ENCODE measurements at regions not wholly inside any gene's neighbourhood (a gene's known extent, or its start where the extent isn't known, plus 50 kb on each side); places are given as distances from the start of the nearest gene placed in this dataset.

GRCh38 chr3:13194285-13195209 is 121.3 kb upstream of the IQSEC1 start:
- no peak for TF ChIP-seq CTCF (IDR thresholded peaks at IDR 0.05; ENCODE audit: unreplicated experiment)
- peaks cover 14% of the 10 kb centered on the region for H3K27me3 Mint-ChIP-seq (ENCODE audit: unreplicated experiment)

GRCh38 chr3:13193320-13194284 is 120.4 kb upstream of the IQSEC1 start:
- H3K27me3 Mint-ChIP-seq (ENCODE audit: unreplicated experiment): peaks cover 17% of the 10 kb centered on the region
- peaks cover 74% of the 10 kb centered on the region for H3K4me1 Mint-ChIP-seq (ENCODE audit: unreplicated experiment)
- TF ChIP-seq CTCF (IDR thresholded peaks at IDR 0.05; ENCODE audit: unreplicated experiment): no peak
- no peak overlapping the region for H3K27ac Mint-ChIP-seq (ENCODE audit: unreplicated experiment)
- H3K36me3 Mint-ChIP-seq (ENCODE audit: low read depth, unreplicated experiment): peaks cover 13% of the 10 kb centered on the region
- H3K9me3 Mint-ChIP-seq (ENCODE audit: unreplicated experiment): no peaks in the 10 kb centered on the region
- no peak for DNase-seq (ENCODE audit: low spot score)
- no peak overlapping the region for H3K4me3 Mint-ChIP-seq (ENCODE audit: unreplicated experiment)

More at GRCh38 chr3:13194285-13195209, 121.3 kb upstream of the IQSEC1 start:
- H3K9me3 Mint-ChIP-seq (ENCODE audit: unreplicated experiment): no peaks in the 10 kb centered on the region
- no peak overlapping the region for H3K27ac Mint-ChIP-seq (ENCODE audit: unreplicated experiment)
- DNase-seq (ENCODE audit: low spot score): no peak
- H3K4me1 Mint-ChIP-seq (ENCODE audit: unreplicated experiment): peaks cover 66% of the 10 kb centered on the region
- peaks cover 10% of the 10 kb centered on the region for H3K36me3 Mint-ChIP-seq (ENCODE audit: low read depth, unreplicated experiment)
- H3K4me3 Mint-ChIP-seq (ENCODE audit: unreplicated experiment): no peak overlapping the region

GRCh38 chr3:13192471-13193213 is 119.4 kb upstream of the IQSEC1 start:
- peaks cover 16% of the 10 kb centered on the region for H3K27me3 Mint-ChIP-seq (ENCODE audit: unreplicated experiment)
- H3K4me3 Mint-ChIP-seq (ENCODE audit: unreplicated experiment): no peak overlapping the region
- no peak overlapping the region for H3K27ac Mint-ChIP-seq (ENCODE audit: unreplicated experiment)
- peaks cover 4% of the 10 kb centered on the region for H3K9me3 Mint-ChIP-seq (ENCODE audit: unreplicated experiment)
- H3K4me1 Mint-ChIP-seq (ENCODE audit: unreplicated experiment): peaks cover 80% of the 10 kb centered on the region
- H3K36me3 Mint-ChIP-seq (ENCODE audit: low read depth, unreplicated experiment): peaks cover 18% of the 10 kb centered on the region
- peak; percentile 51 for DNase-seq (ENCODE audit: low spot score)
- peak; percentile 56 for TF ChIP-seq CTCF (IDR thresholded peaks at IDR 0.05; ENCODE audit: unreplicated experiment)

- TF ChIP-seq CTCF (IDR thresholded peaks at IDR 0.05; ENCODE audit: unreplicated experiment): no peak
- peaks cover 11% of the 10 kb centered on the region for H3K27me3 Mint-ChIP-seq (ENCODE audit: unreplicated experiment)
- H3K4me3 Mint-ChIP-seq (ENCODE audit: unreplicated experiment): peak overlapping the region; percentile 28
- H3K36me3 Mint-ChIP-seq (ENCODE audit: low read depth, unreplicated experiment): peaks cover 18% of the 10 kb centered on the region
- peaks cover 67% of the 10 kb centered on the region for H3K4me1 Mint-ChIP-seq (ENCODE audit: unreplicated experiment)
- no peak for DNase-seq (ENCODE audit: low spot score)
- H3K9me3 Mint-ChIP-seq (ENCODE audit: unreplicated experiment): peaks cover 4% of the 10 kb centered on the region
- peak overlapping the region; percentile 70 for H3K27ac Mint-ChIP-seq (ENCODE audit: unreplicated experiment)
Measured at GRCh38 chr3:13191016-13191415, 117.8 kb upstream of the IQSEC1 start.

Data from endothelial cell (in vitro differentiated cells).